ENCODE measurements at regions not wholly inside any gene's neighbourhood (a gene's known extent, or its start where the extent isn't known, plus 50 kb on each side); places are given as distances from the start of the nearest gene placed in this dataset.

DNA sequence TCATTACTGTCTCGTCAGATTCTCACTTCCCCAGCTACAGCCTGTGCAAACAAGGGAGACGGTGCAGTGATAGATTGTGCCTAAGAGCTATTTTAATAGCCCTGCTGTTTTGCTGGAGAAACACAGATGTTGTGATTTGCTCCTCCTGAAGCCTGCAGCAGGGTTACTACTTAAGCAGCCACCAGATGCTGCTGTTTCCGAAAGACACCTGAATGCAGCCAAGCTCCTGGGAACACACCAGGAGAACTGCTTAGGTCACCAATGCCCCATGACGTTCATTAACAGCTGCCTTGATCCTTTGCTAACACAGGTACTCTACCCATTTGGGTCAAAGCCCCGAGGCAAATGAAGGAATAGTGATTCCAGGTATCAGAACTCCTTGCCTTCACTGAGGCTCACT, 411.8 kb upstream of the DAB1 start:
- TF ChIP-seq, protein P1, sequence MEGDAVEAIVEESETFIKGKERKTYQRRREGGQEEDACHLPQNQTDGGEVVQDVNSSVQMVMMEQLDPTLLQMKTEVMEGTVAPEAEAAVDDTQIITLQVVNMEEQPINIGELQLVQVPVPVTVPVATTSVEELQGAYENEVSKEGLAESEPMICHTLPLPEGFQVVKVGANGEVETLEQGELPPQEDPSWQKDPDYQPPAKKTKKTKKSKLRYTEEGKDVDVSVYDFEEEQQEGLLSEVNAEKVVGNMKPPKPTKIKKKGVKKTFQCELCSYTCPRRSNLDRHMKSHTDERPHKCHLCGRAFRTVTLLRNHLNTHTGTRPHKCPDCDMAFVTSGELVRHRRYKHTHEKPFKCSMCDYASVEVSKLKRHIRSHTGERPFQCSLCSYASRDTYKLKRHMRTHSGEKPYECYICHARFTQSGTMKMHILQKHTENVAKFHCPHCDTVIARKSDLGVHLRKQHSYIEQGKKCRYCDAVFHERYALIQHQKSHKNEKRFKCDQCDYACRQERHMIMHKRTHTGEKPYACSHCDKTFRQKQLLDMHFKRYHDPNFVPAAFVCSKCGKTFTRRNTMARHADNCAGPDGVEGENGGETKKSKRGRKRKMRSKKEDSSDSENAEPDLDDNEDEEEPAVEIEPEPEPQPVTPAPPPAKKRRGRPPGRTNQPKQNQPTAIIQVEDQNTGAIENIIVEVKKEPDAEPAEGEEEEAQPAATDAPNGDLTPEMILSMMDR (conservative IDR thresholded peaks at IDR 0.05) = no peak
- TF ChIP-seq EZH2 (IDR thresholded peaks at IDR 0.05; ENCODE audit: low read depth) = no peak

Measured in PC-9 (cell line).